SH-SY5Y (cell line): ENCODE measurements at regions not wholly inside any gene's neighbourhood (a gene's known extent, or its start where the extent isn't known, plus 50 kb on each side); places are given as distances from the start of the nearest gene placed in this dataset.

Experiments
- GATA2 ChIP-seq: IDR thresholded peaks from 2 replicates; pipeline ENCODE4 v1.6.1; 2011; ENCODE audit warnings: mild to moderate bottlenecking, low read depth, low read length
- GATA3 ChIP-seq: IDR thresholded peaks from 2 replicates; pipeline ENCODE4 v1.6.1; 2011; ENCODE audit warnings: low read depth, mild to moderate bottlenecking, low read length, moderate library complexity

DNA sequence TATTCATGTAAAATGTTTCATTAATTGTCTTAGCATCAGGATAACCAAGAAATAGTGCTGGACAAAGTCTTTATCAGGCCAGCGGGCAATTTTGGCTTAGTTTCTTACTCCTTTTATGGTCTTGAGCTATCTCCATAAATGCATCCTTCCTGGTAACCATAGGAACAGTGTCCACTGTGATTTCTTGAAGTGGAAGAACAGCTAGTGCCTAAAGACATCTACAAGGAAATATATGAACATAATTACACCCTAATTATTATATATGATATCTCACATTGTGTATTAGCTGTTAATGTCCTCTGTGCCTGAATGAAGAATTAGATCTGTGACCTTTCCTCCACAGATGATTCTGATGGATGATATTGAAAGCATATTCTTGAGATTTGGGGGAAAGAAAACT is 286.7 kb upstream of the ATXN7L3B start:
- TF ChIP-seq GATA2 = no peak
- TF ChIP-seq GATA3 = no peak
